Mesenchymal stem cell (in vitro differentiated cells and primary cell): ENCODE measurements at regions not wholly inside any gene's neighbourhood (a gene's known extent, or its start where the extent isn't known, plus 50 kb on each side); places are given as distances from the start of the nearest gene placed in this dataset.

Experiments
- DNase-seq: peaks from one replicate; pipeline ENCODE4 v3.0.0-alpha.2; 2013
- H2AFZ ChIP-seq: one replicate; pipeline ENCODE4 v1.6.1; 2013; ENCODE audit warnings: low read depth, mild to moderate bottlenecking, control low read depth, inconsistent platforms, low read length, moderate library complexity
- H2AK5ac ChIP-seq: 2 replicates; pipeline ENCODE4 v1.6.1; 2013; ENCODE audit warnings: low read length, moderate library complexity, mild to moderate bottlenecking, inconsistent platforms; ENCODE audit not compliant: severe bottlenecking
- H2BK120ac ChIP-seq: one replicate; pipeline ENCODE4 v1.6.1; 2013; ENCODE audit warnings: low read depth, mild to moderate bottlenecking, inconsistent platforms, low read length, moderate library complexity
- H2BK12ac ChIP-seq, 2 experiments: one replicate each; pipeline ENCODE4 v1.6.1; 2013; ENCODE audit warnings: inconsistent platforms in 2 of 2, low read length in 2 of 2, mild to moderate bottlenecking in 2 of 2, moderate library complexity in 2 of 2, control low read depth in 1 of 2
- H2BK15ac ChIP-seq: one replicate; pipeline ENCODE4 v1.6.1; 2013; ENCODE audit warnings: mild to moderate bottlenecking, low read depth, inconsistent platforms; ENCODE audit not compliant: poor library complexity, severe bottlenecking
- H2BK5ac ChIP-seq: 2 replicates; pipeline ENCODE4 v1.6.1; 2013; ENCODE audit warnings: low read depth, mild to moderate bottlenecking, low read length, control low read depth, inconsistent platforms; ENCODE audit not compliant: poor library complexity, severe bottlenecking
- H3K14ac ChIP-seq, 2 experiments: one replicate each; pipeline ENCODE4 v1.6.1; 2013; ENCODE audit warnings: inconsistent platforms in 2 of 2, low read length in 2 of 2, control low read depth in 1 of 2, mild to moderate bottlenecking in 1 of 2, moderate library complexity in 1 of 2
- H3K18ac ChIP-seq, 2 experiments: one replicate each; pipeline ENCODE4 v1.6.1; 2013; ENCODE audit warnings: inconsistent platforms in 2 of 2, low read length in 2 of 2, control low read depth in 1 of 2, low read depth in 1 of 2, mild to moderate bottlenecking in 1 of 2
- H3K23ac ChIP-seq, 2 experiments: one replicate each; pipeline ENCODE4 v1.6.1; 2013; ENCODE audit warnings: inconsistent platforms in 2 of 2, low read length in 2 of 2, mild to moderate bottlenecking in 2 of 2, moderate library complexity in 2 of 2, control low read depth in 1 of 2
- H3K27ac ChIP-seq: 2 replicates; pipeline ENCODE4 v1.5.1; 2013; ENCODE audit warnings: mild to moderate bottlenecking, moderate library complexity, low read length, control low read depth, inconsistent platforms; ENCODE audit not compliant: poor library complexity, severe bottlenecking
- H3K27me3 ChIP-seq, 2 experiments: 2 replicates each; pipeline versions ENCODE4 v1.6.1 to v1.7.0; 2013; ENCODE audit warnings: low read length in 2 of 2, mild to moderate bottlenecking in 2 of 2, moderate library complexity in 2 of 2, control low read depth in 1 of 2, inconsistent platforms in 1 of 2; ENCODE audit not compliant: control insufficient read depth in 1 of 2, insufficient read depth in 1 of 2
- H3K36me3 ChIP-seq, 2 experiments: 2 replicates each; pipeline versions ENCODE4 v1.6.1 to v1.7.0; 2013; ENCODE audit warnings: low read length in 2 of 2, control low read depth in 1 of 2, inconsistent platforms in 1 of 2, low read depth in 1 of 2, mild to moderate bottlenecking in 1 of 2; ENCODE audit not compliant: insufficient read depth in 2 of 2, control insufficient read depth in 1 of 2
- H3K4ac ChIP-seq, 2 experiments: one replicate each; pipeline ENCODE4 v1.6.1; 2013; ENCODE audit warnings: inconsistent platforms in 2 of 2, low read length in 2 of 2, mild to moderate bottlenecking in 2 of 2, moderate library complexity in 2 of 2, control low read depth in 1 of 2, low read depth in 1 of 2
- H3K4me1 ChIP-seq: 2 replicates; pipeline ENCODE4 v1.6.1; 2013; ENCODE audit warnings: low read depth, low read length, control low read depth; ENCODE audit not compliant: control insufficient read depth, insufficient read depth
- H3K4me2 ChIP-seq: 2 replicates; pipeline ENCODE4 v1.6.1; 2013; ENCODE audit warnings: low read length, mild to moderate bottlenecking, inconsistent platforms; ENCODE audit not compliant: poor library complexity, severe bottlenecking
- H3K4me3 ChIP-seq, 2 experiments: 2 replicates each; pipeline versions ENCODE4 v1.5.1 to v1.7.0; 2013; ENCODE audit warnings: low read length in 2 of 2, mild to moderate bottlenecking in 2 of 2, control low read depth in 1 of 2, low read depth in 1 of 2; ENCODE audit not compliant: insufficient read depth in 1 of 2
- H3K79me1 ChIP-seq: replicated peaks from 2 replicates; pipeline ENCODE4 v1.6.1; 2013; ENCODE audit warnings: mild to moderate bottlenecking, control low read depth, low read length, inconsistent platforms; ENCODE audit not compliant: poor library complexity, severe bottlenecking
- H3K9ac ChIP-seq: 2 replicates; pipeline ENCODE4 v1.7.0; 2013; ENCODE audit warnings: mild to moderate bottlenecking, low read length, moderate library complexity
- H3K9me3 ChIP-seq: 2 replicates; pipeline ENCODE4 v1.7.0; 2013; ENCODE audit warnings: mild to moderate bottlenecking, low read length; ENCODE audit not compliant: control insufficient read depth
- H4K8ac ChIP-seq: one replicate; pipeline ENCODE4 v1.6.1; 2013; ENCODE audit warnings: inconsistent platforms, mild to moderate bottlenecking, low read length, moderate library complexity
- H4K91ac ChIP-seq: one replicate; pipeline ENCODE4 v1.6.1; 2013; ENCODE audit warnings: mild to moderate bottlenecking, low read length, inconsistent platforms
- WGBS: methylation state at CpG from one replicate; pipeline ENCODE4 v1.1.7; 2013; ENCODE audit warnings: mixed read lengths; 5-methylcytosine and 5-hydroxymethylcytosine counted together

DNA sequence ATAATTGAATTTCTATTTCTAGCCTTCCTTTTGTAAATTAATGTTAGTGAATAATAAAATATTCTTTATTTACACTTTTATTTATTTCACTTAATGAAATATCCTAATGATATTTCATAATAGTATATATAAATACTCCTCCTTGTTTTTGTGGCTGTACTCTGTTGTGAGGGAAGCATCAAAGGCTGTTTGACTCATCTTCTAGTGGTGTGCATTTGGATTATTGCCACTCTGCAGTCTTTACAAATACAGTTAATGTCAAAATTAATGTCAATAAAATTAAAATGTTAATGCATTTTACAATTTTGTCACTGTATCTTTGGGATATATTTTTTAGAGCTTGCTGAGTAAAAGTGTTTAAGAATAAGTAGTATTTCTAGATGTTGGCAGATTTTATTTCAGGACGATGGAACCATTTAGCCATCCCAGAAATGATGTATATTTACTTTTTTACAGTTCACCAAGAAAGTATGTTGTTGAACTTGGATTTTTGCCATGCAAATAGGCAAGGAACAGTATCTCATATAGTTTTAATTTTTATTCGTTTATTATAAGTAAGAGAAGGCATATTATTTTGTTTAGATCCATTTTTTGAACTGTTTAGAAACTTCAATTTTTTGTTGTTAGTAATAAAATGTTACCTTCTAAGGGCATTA, 281.2 kb upstream of the SLITRK6 start:
- no peaks in the 10 kb centered on the region for H3K4me1 ChIP-seq

DNA sequence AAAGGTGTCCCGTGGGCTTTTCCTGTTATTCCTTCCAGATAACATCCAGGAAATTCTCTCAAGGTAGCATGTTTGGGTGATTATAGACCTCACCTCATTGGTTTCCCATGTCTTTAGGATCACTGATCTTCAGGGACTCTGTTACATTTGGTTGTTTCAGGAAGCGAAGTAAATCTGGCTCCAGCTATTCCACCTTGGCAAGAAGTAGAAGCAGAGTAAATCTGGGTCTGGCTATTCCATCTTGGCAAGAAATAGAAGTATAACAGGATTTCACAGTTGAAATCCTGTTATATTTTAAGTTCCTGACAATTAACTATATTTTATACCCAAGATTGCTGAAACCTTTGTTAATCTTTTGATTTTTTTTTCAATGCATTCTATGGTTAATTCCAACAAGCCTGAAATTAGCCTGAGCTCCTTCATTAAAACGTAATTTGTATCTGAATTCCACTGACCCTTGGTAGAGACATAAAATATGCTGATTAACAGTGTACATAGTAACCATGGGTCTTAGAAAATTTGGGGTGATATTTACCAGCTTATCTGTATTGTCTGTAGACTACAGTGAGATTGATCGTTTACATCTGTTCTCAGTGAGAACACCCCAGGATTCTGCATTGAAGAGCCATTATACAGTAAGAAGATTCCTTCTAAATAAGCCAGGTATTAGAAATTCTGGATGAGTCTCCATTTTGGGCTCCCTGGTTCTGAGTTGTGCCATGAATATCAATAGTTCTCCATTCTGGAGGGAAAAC, 267.6 kb upstream of the SLITRK6 start:
- no peak overlapping the region for H3K9ac ChIP-seq

More for the DNA sequence above, 281.2 kb upstream of the SLITRK6 start:
- WGBS, result no CpG with 5 or more reads among the region's 2 CpGs
- Histone ChIP-seq H4K91ac (no peak overlapping the region), H3K4me2 (no peak overlapping the region), H3K27ac (no peak overlapping the region), H2BK5ac (no peak overlapping the region), H2AFZ (no peak overlapping the region), H3K4me3 (no peak overlapping the region), H2BK15ac (no peak overlapping the region), H3K18ac (no peak overlapping the region), H3K9me3 (no peaks in the 10 kb centered on the region), H2BK12ac (no peak overlapping the region), H2AK5ac (no peak overlapping the region), H3K9ac (no peak overlapping the region), H3K79me1 (no peaks in the 10 kb centered on the region), H3K36me3 (no peaks in the 10 kb centered on the region), H3K27me3 (no peaks in the 10 kb centered on the region), H3K14ac (no peak overlapping the region), H3K23ac (no peak overlapping the region), H4K8ac (no peak overlapping the region), H3K4ac (no peak overlapping the region), H2BK120ac (no peak overlapping the region)
- DNase-seq, result no peak

DNA sequence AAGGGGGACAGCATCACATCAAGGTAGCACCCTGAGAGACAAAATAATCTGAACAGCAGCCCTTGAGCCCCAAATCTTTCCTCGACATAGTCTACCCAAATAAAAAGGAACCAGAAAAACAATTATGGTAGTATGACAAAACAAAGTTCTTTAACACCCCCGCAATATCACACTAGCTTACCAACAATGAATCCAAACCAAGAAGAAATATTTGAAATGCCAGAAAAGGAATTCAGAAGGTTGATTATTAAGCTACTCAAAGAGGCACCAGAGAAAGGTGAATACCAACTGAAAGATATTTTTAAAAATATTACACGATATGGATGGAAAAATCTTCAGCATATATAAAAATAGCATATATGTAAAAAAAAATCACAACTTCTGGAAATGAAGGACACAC, 252.9 kb upstream of the SLITRK6 start:
- H2BK15ac ChIP-seq, result no peak overlapping the region
- no peak overlapping the region for H2BK12ac ChIP-seq
- H3K18ac ChIP-seq, result no peak overlapping the region
- no peak overlapping the region for H2AFZ ChIP-seq
- H3K79me1 ChIP-seq, result no peaks in the 10 kb centered on the region
- no peak overlapping the region for H3K14ac ChIP-seq
- H3K36me3 ChIP-seq, result no peaks in the 10 kb centered on the region
- no peak overlapping the region for H3K23ac ChIP-seq
- H2BK5ac ChIP-seq, result no peak overlapping the region
- peaks cover 8% of the 10 kb centered on the region for H3K4me1 ChIP-seq
- H4K8ac ChIP-seq, result no peak overlapping the region
- H2AK5ac ChIP-seq, result no peak overlapping the region
- no CpG with 5 or more reads among the region's 3 CpGs for WGBS
- H3K27ac ChIP-seq, result peak overlapping the region; percentile 59
- no peak overlapping the region for H4K91ac ChIP-seq
- no peaks in the 10 kb centered on the region for H3K27me3 ChIP-seq
- H3K9me3 ChIP-seq, result peaks cover 4% of the 10 kb centered on the region
- no peak overlapping the region for H3K4me3 ChIP-seq
- DNase-seq, result no peak
- H2BK120ac ChIP-seq, result no peak overlapping the region
- no peak overlapping the region for H3K4me2 ChIP-seq
- H3K4ac ChIP-seq, result no peak overlapping the region
- H3K9ac ChIP-seq, result no peak overlapping the region

More for the DNA sequence above, 267.6 kb upstream of the SLITRK6 start:
- no peak overlapping the region for H2BK15ac ChIP-seq
- no peak overlapping the region for H2BK5ac ChIP-seq
- no peaks in the 10 kb centered on the region for H3K36me3 ChIP-seq
- H3K23ac ChIP-seq, result no peak overlapping the region
- no peak overlapping the region for H2AK5ac ChIP-seq
- no peaks in the 10 kb centered on the region for H3K4me1 ChIP-seq
- no peak overlapping the region for H3K18ac ChIP-seq
- no peak overlapping the region for H3K4me2 ChIP-seq
- H4K91ac ChIP-seq, result no peak overlapping the region
- no peak overlapping the region for H2BK12ac ChIP-seq
- H4K8ac ChIP-seq, result no peak overlapping the region
- H3K9me3 ChIP-seq, result peaks cover 2% of the 10 kb centered on the region
- H3K79me1 ChIP-seq, result no peaks in the 10 kb centered on the region
- DNase-seq, result no peak
- no peak overlapping the region for H3K27ac ChIP-seq
- H3K4me3 ChIP-seq, result no peak overlapping the region
- H2BK120ac ChIP-seq, result no peak overlapping the region
- 94% methylated on average over 3 of the region's 4 CpGs for WGBS
- H3K27me3 ChIP-seq, result no peaks in the 10 kb centered on the region
- no peak overlapping the region for H3K14ac ChIP-seq
- no peak overlapping the region for H3K4ac ChIP-seq
- no peak overlapping the region for H2AFZ ChIP-seq
